ENCODE measurements at regions not wholly inside any gene's neighbourhood (a gene's known extent, or its start where the extent isn't known, plus 50 kb on each side); places are given as distances from the start of the nearest gene placed in this dataset.

DNA sequence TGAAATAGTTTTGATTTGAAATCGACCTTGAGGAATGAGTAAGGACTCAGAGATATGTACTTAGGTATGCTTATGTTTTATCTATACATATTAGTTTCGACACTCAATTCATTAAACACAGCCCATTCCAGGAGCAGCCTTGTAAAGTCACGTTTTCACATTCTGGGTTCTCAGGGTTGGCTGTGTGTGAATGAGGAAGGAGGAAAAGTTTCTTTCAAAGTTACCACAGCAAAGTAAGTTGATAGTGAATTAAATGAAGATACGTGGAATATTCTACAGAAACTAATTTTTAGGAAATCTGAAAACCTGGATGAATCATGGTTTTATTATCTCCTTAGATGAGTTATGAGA, 133.5 kb downstream of the C3orf38 start:
- Histone ChIP-seq H3K9me3 (ENCODE audit: control insufficient read depth, low read length) (no peaks in the 10 kb centered on the region), H3K4me3 (ENCODE audit: low read length) (no peak overlapping the region), H3K4me1 (ENCODE audit: control insufficient read depth, insufficient read depth, low read length) (no peaks in the 10 kb centered on the region), H3K27ac (ENCODE audit: low read depth, low read length) (no peak overlapping the region), H3K27me3 (ENCODE audit: control insufficient read depth, insufficient read depth, low read length, poor library complexity, severe bottlenecking) (no peaks in the 10 kb centered on the region), H3K36me3 (ENCODE audit: control insufficient read depth, insufficient read depth, low read length) (no peaks in the 10 kb centered on the region), H3K9ac (ENCODE audit: extremely low read depth, low read length, poor library complexity, severe bottlenecking) (no peak overlapping the region)
- Mint-ChIP-seq H3K27me3 (ENCODE audit: insufficient read depth) (no peaks in the 10 kb centered on the region), H3K4me3 (no peak overlapping the region), H3K9me3 (no peaks in the 10 kb centered on the region), H3K27ac (no peak overlapping the region), H3K4me1 (no peaks in the 10 kb centered on the region), H3K36me3 (ENCODE audit: low read depth) (no peaks in the 10 kb centered on the region)
- no peak for DNase-seq
- WGBS, 2 experiments (ENCODE audit: insufficient coverage in 1 of 2, insufficient read length in 1 of 2): 86 to 100% methylated on average over 1 to 3 of the region's 4 CpGs
- TF ChIP-seq, protein P1, sequence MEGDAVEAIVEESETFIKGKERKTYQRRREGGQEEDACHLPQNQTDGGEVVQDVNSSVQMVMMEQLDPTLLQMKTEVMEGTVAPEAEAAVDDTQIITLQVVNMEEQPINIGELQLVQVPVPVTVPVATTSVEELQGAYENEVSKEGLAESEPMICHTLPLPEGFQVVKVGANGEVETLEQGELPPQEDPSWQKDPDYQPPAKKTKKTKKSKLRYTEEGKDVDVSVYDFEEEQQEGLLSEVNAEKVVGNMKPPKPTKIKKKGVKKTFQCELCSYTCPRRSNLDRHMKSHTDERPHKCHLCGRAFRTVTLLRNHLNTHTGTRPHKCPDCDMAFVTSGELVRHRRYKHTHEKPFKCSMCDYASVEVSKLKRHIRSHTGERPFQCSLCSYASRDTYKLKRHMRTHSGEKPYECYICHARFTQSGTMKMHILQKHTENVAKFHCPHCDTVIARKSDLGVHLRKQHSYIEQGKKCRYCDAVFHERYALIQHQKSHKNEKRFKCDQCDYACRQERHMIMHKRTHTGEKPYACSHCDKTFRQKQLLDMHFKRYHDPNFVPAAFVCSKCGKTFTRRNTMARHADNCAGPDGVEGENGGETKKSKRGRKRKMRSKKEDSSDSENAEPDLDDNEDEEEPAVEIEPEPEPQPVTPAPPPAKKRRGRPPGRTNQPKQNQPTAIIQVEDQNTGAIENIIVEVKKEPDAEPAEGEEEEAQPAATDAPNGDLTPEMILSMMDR (conservative IDR thresholded peaks at IDR 0.05): no peak

- Mint-ChIP-seq H3K27ac (no peak overlapping the region), H3K4me1 (no peaks in the 10 kb centered on the region), H3K36me3 (ENCODE audit: low read depth) (no peaks in the 10 kb centered on the region), H3K4me3 (no peak overlapping the region), H3K9me3 (peaks cover 5% of the 10 kb centered on the region), H3K27me3 (ENCODE audit: insufficient read depth) (no peaks in the 10 kb centered on the region)
- Histone ChIP-seq H3K9ac (ENCODE audit: extremely low read depth, low read length, poor library complexity, severe bottlenecking) (no peak overlapping the region), H3K27ac (ENCODE audit: low read depth, low read length) (no peak overlapping the region), H3K27me3 (ENCODE audit: control insufficient read depth, insufficient read depth, low read length, poor library complexity, severe bottlenecking) (no peaks in the 10 kb centered on the region), H3K4me1 (ENCODE audit: control insufficient read depth, insufficient read depth, low read length) (no peaks in the 10 kb centered on the region), H3K9me3 (ENCODE audit: control insufficient read depth, low read length) (no peaks in the 10 kb centered on the region), H3K36me3 (ENCODE audit: control insufficient read depth, insufficient read depth, low read length) (no peaks in the 10 kb centered on the region), H3K4me3 (ENCODE audit: low read length) (no peak overlapping the region)
- DNase-seq: no peak
- TF ChIP-seq, protein P1 (conservative IDR thresholded peaks at IDR 0.05): no peak
Observed at GRCh38 chr3:88291486-88291885, 141.7 kb downstream of the C3orf38 start.

- no peaks in the 10 kb centered on the region for H3K36me3 ChIP-seq (ENCODE audit: control insufficient read depth, insufficient read depth, low read length)
- H3K27me3 ChIP-seq (ENCODE audit: control insufficient read depth, insufficient read depth, low read length, poor library complexity, severe bottlenecking): no peaks in the 10 kb centered on the region
- DNase-seq: no peak
- no peak overlapping the region for H3K27ac ChIP-seq (ENCODE audit: low read depth, low read length)
- TF ChIP-seq, protein P1 (conservative IDR thresholded peaks at IDR 0.05): no peak
- no peak overlapping the region for H3K4me3 Mint-ChIP-seq
- H3K27ac Mint-ChIP-seq: no peak overlapping the region
- no peak overlapping the region for H3K9ac ChIP-seq (ENCODE audit: extremely low read depth, low read length, poor library complexity, severe bottlenecking)
- H3K4me3 ChIP-seq (ENCODE audit: low read length): no peak overlapping the region
- no peaks in the 10 kb centered on the region for H3K4me1 ChIP-seq (ENCODE audit: control insufficient read depth, insufficient read depth, low read length)
- H3K27me3 Mint-ChIP-seq (ENCODE audit: insufficient read depth): no peaks in the 10 kb centered on the region
- H3K9me3 ChIP-seq (ENCODE audit: control insufficient read depth, low read length): no peaks in the 10 kb centered on the region
- WGBS, 2 experiments (ENCODE audit: insufficient coverage in 1 of 2, insufficient read length in 1 of 2): 91% methylated on average over 3 of the region's 3 CpGs; no CpG with 5 or more reads in 1 of the 2 experiments
- H3K9me3 Mint-ChIP-seq: peaks cover 11% of the 10 kb centered on the region
- no peaks in the 10 kb centered on the region for H3K36me3 Mint-ChIP-seq (ENCODE audit: low read depth)
- no peaks in the 10 kb centered on the region for H3K4me1 Mint-ChIP-seq
Observed at GRCh38 chr3:88298189-88298588, 148.4 kb downstream of the C3orf38 start.

Measured in endodermal cell (in vitro differentiated cells).